ENCODE measurements at regions not wholly inside any gene's neighbourhood (a gene's known extent, or its start where the extent isn't known, plus 50 kb on each side); places are given as distances from the start of the nearest gene placed in this dataset.

- TF ChIP-seq CTCF (IDR thresholded peaks at IDR 0.05 in 4 of 5, conservative IDR thresholded peaks at IDR 0.05 in 1 of 5) (no peak), POLR2A (IDR thresholded peaks at IDR 0.05) (no peak)
Observed at GRCh38 chr6:122020588-122021264, 378.7 kb upstream of the HSF2 start.
